Lower leg skin (tissue), 4 donors: ENCODE measurements at regions not wholly inside any gene's neighbourhood (a gene's known extent, or its start where the extent isn't known, plus 50 kb on each side); places are given as distances from the start of the nearest gene placed in this dataset.
"Not testable (repeated sequence)": the region's sequence is repeated elsewhere in the genome, so short reads cannot be mapped to it uniquely, and the experiment has no call there.

Experiments used
- DNase-seq, 2 donors: peaks; one replicate each; pipeline ENCODE4 v3.0.0-alpha.2; 2019; ENCODE audit warnings: low spot score in 2 of 2
- H3K4me3 ChIP-seq: fragments of 200-600 bp; sonication (generic); 2 replicates; pipeline ENCODE4 v1.5.1; 2017; ENCODE audit warnings: mild to moderate bottlenecking, low read depth; ENCODE audit not compliant: poor library complexity, severe bottlenecking
- CTCF ChIP-seq, 3 donors: fragments of 450-650 bp; IDR thresholded peaks; one replicate each; pipeline ENCODE4 v1.5.1; 2016; ENCODE audit warnings: antibody characterized with exemption in 3 of 3, mild to moderate bottlenecking in 3 of 3, moderate library complexity in 2 of 3
- POLR2A ChIP-seq, 2 donors: fragments of 450-650 bp; IDR thresholded peaks; one replicate each; pipeline ENCODE4 v1.6.1; 2016 to 2017; ENCODE audit warnings: antibody characterized with exemption in 2 of 2, mild to moderate bottlenecking in 1 of 2, moderate library complexity in 1 of 2
- WGBS, 2 donors: methylation state at CpG; one replicate each; pipeline ENCODE4 v1.1.5; 2018; 5-methylcytosine and 5-hydroxymethylcytosine counted together
- intact Hi-C: fragments of 100-400 bp; cut with DNase I; formaldehyde crosslinking; loops from one replicate; pipeline ENCODE4 v1.15.0; 2023; ENCODE audit warnings: low total_unique reads

DNA sequence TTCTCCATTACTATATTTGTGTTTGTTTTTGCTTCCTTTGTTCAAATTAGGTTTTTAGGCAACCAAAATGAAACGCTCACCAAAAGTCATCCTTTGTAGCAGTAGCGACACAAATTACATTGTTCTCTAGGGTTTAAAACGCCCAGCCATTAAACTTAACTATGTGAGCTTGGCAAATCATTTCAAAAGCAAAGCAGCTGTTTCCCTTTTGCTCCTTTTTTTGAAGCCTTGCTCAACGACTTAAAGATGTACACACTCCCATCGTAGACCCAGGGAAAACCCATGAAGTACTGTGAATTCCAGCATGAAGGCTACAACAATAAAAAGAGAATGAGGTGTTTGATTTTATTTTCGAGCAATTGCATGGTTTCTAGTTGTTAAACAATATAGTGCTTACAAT, 106.7 kb downstream of the RAP2A start:
- 23 to 36% methylated on average over 6 of the region's 6 CpGs for WGBS, 2 donors
- intact Hi-C loops, result no loop called here
- no peak overlapping the region for H3K4me3 ChIP-seq
- TF ChIP-seq CTCF (IDR thresholded peaks at IDR 0.05) (no peak), POLR2A (IDR thresholded peaks at IDR 0.05) (no peak)
- no peak for DNase-seq

- intact Hi-C loops, result no loop called here
- TF ChIP-seq CTCF (IDR thresholded peaks at IDR 0.05), result no peak
- no peak for TF ChIP-seq POLR2A (IDR thresholded peaks at IDR 0.05)
- H3K4me3 ChIP-seq, result no peak overlapping the region
- WGBS, 2 donors, result 61 to 68% methylated on average over 4 of the region's 4 CpGs
- DNase-seq, result no peak
Observed at GRCh38 chr13:97542102-97542685, 108.2 kb downstream of the RAP2A start.

GRCh38 chr13:97544031-97544765, 110.2 kb downstream of the RAP2A start:
- no peak overlapping the region for H3K4me3 ChIP-seq
- 86 to 90% methylated on average over 3 of the region's 3 CpGs for WGBS, 2 donors
- TF ChIP-seq CTCF (IDR thresholded peaks at IDR 0.05) (no peak), POLR2A (IDR thresholded peaks at IDR 0.05) (no peak)
- DNase-seq, result no peak
- intact Hi-C loops, result no loop called here

DNA sequence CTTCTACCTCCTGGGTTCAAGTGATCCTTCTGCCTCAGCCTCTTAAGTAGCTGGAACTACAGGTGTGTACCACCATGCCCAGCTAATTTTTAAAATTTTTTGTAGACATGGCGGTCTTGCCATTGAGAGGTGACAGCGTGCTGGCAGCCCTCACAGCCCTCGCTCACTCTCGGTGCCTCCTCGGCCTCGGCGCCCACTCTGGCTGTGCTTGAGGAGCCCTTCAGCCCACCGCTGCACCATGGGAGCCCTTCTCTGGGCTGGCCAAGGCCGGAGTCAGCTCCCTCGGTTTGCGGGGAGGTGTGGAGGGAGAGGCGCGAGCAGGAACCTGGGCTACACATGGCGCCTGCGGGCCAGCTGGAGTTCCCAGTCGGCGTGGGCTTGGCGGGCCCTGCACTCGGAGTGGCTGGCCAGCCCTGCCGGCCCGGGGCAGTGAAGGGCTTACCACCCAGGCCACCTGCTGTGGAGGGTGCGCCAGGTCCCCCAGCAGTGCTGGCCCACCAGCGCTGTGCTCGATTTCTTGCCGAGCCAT, 111.1 kb downstream of the RAP2A start:
- H3K4me3 ChIP-seq, DNase-seq, intact Hi-C loops: not testable (repeated sequence)
- 91 to 94% methylated on average over 19 of the region's 25 CpGs for WGBS, 2 donors

GRCh38 chr13:97548138-97548537, 114.2 kb downstream of the RAP2A start:
- TF ChIP-seq CTCF (IDR thresholded peaks at IDR 0.05) (no peak), POLR2A (IDR thresholded peaks at IDR 0.05) (no peak)
- WGBS, 2 donors, result 22 to 31% methylated on average over 3 of the region's 3 CpGs
- intact Hi-C loops, result no loop called here
- no peak overlapping the region for H3K4me3 ChIP-seq
- no peak for DNase-seq

DNA sequence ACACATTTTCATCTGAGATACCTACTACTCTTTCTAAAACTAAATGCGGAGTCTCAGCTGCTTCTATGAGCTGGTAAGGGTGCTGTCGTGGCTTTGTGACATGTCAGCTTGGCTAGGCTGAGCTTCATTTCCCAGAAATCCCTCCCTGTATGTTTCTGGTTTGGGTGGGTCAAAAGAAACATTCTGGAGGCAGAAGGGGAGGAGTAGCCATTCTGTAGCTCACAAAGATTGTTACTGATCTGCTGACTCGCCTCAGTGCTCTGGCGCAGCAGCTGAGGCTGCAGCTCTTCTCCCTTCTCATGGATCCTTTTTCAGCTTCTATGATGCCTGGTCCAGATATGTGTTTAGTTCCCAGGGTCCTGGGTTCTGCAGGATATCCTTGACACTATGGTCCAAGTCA, 114.7 kb downstream of the RAP2A start:
- no peak overlapping the region for H3K4me3 ChIP-seq
- intact Hi-C loops, result no loop called here
- 35 to 52% methylated on average over 4 of the region's 4 CpGs for WGBS, 2 donors
- no peak for DNase-seq
- no peak for TF ChIP-seq CTCF (IDR thresholded peaks at IDR 0.05)
